Spleen (tissue), 7 donors: ENCODE measurements at regions not wholly inside any gene's neighbourhood (a gene's known extent, or its start where the extent isn't known, plus 50 kb on each side); places are given as distances from the start of the nearest gene placed in this dataset.

ENCODE experiments used
- POLR2A ChIP-seq, 3 donors: fragments of 450-650 bp; IDR thresholded peaks; one replicate each; pipeline ENCODE4 v1.5.1; 2017; ENCODE audit warnings: antibody characterized with exemption in 3 of 3, mild to moderate bottlenecking in 1 of 3
- POLR2AphosphoS5 ChIP-seq, 3 donors: sonication (generic); formaldehyde crosslinking; IDR thresholded peaks; one replicate each; pipeline ENCODE4 v1.5.1; 2017; ENCODE audit warnings: antibody characterized with exemption in 3 of 3
- TF ChIP-seq, protein P1 (sequence below), 11 experiments: fragments of 200-600 bp in 7 of 11; fragments of 450-650 bp in 4 of 11; sonication (generic) in 4 of 11; IDR thresholded peaks in 8 of 11; conservative IDR thresholded peaks in 3 of 11; 1 replicate in 7 of 11; 2 replicates in 4 of 11; pipeline versions ENCODE4 v1.4.0 to v1.8.0; 2016 to 2021; ENCODE audit warnings: antibody characterized with exemption in 11 of 11, inconsistent platforms in 4 of 11, mild to moderate bottlenecking in 1 of 11
- donor health status: DM: no; HTN: no; CAD: no; lungs with moderate emphysema.
- donor health status: DM: no; HTN: no; CAD: no.
- donor health status: DM: no; HTN: no; CAD: no.

GRCh38 chr4:137116144-137116543, 416.1 kb downstream of the PCDH18 start:
- TF ChIP-seq POLR2A (IDR thresholded peaks at IDR 0.05) (no peak), POLR2AphosphoS5 (IDR thresholded peaks at IDR 0.05) (no peak)
- TF ChIP-seq, protein P1, sequence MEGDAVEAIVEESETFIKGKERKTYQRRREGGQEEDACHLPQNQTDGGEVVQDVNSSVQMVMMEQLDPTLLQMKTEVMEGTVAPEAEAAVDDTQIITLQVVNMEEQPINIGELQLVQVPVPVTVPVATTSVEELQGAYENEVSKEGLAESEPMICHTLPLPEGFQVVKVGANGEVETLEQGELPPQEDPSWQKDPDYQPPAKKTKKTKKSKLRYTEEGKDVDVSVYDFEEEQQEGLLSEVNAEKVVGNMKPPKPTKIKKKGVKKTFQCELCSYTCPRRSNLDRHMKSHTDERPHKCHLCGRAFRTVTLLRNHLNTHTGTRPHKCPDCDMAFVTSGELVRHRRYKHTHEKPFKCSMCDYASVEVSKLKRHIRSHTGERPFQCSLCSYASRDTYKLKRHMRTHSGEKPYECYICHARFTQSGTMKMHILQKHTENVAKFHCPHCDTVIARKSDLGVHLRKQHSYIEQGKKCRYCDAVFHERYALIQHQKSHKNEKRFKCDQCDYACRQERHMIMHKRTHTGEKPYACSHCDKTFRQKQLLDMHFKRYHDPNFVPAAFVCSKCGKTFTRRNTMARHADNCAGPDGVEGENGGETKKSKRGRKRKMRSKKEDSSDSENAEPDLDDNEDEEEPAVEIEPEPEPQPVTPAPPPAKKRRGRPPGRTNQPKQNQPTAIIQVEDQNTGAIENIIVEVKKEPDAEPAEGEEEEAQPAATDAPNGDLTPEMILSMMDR (IDR thresholded peaks at IDR 0.05 in 8 of 11, conservative IDR thresholded peaks at IDR 0.05 in 3 of 11), result no peak
